Fibroblast of lung (primary cell): ENCODE measurements at regions not wholly inside any gene's neighbourhood (a gene's known extent, or its start where the extent isn't known, plus 50 kb on each side); places are given as distances from the start of the nearest gene placed in this dataset.

Experiments
- DNase-seq, 2 donors: peaks; one replicate each; pipeline versions ENCODE4 v3.0.0 to v3.0.0-alpha.2; 2010; ENCODE audit warnings: low read depth in 2 of 2
- H2AFZ ChIP-seq: 2 replicates; pipeline ENCODE4 v1.5.1; 2012; ENCODE audit warnings: low read length, control low read depth, inconsistent platforms
- H3K27ac ChIP-seq: 2 replicates; pipeline ENCODE4 v1.5.1; 2011; ENCODE audit warnings: low read length, control low read depth; ENCODE audit not compliant: insufficient read depth
- H3K27me3 ChIP-seq: 2 replicates; pipeline ENCODE4 v1.5.1; 2011; ENCODE audit warnings: mild to moderate bottlenecking, low read length; ENCODE audit not compliant: control insufficient read depth, insufficient read depth
- H3K36me3 ChIP-seq: 2 replicates; pipeline ENCODE4 v1.5.1; 2011; ENCODE audit warnings: low read length; ENCODE audit not compliant: control insufficient read depth, insufficient read depth
- H3K4me1 ChIP-seq: 2 replicates; pipeline ENCODE4 v1.5.1; 2011; ENCODE audit warnings: low read length; ENCODE audit not compliant: control insufficient read depth, insufficient read depth; ENCODE audit errors: extremely low read depth
- H3K4me2 ChIP-seq: 2 replicates; pipeline ENCODE4 v1.5.1; 2011; ENCODE audit warnings: low read length, control low read depth; ENCODE audit not compliant: insufficient read depth; ENCODE audit errors: extremely low read depth
- H3K4me3 ChIP-seq, 4 experiments: fragments of 200-600 bp in 1 of 4; sonication (generic) in 1 of 4; replicated peaks in 1 of 4; 2 replicates each; pipeline ENCODE4 v1.5.1; 2011 to 2016; ENCODE audit warnings: low read length in 4 of 4, low read depth in 3 of 4, mild to moderate bottlenecking in 3 of 4, control low read depth in 2 of 4, inconsistent platforms in 1 of 4, mixed read lengths in 1 of 4; ENCODE audit not compliant: insufficient read depth in 1 of 4; ENCODE audit errors: control extremely low read depth in 1 of 4
- H3K79me2 ChIP-seq: 2 replicates; pipeline ENCODE4 v1.5.1; 2012; ENCODE audit warnings: mild to moderate bottlenecking, low read length, inconsistent platforms; ENCODE audit not compliant: control insufficient read depth, insufficient read depth
- H3K9ac ChIP-seq: 2 replicates; pipeline ENCODE4 v1.5.1; 2011; ENCODE audit warnings: mild to moderate bottlenecking, low read length, control low read depth; ENCODE audit not compliant: insufficient read depth
- H3K9me3 ChIP-seq: 2 replicates; pipeline ENCODE4 v1.5.1; 2012; ENCODE audit warnings: low read depth, low read length; ENCODE audit not compliant: control insufficient read depth, insufficient read depth
- H4K20me1 ChIP-seq: 2 replicates; pipeline ENCODE4 v1.5.1; 2011; ENCODE audit warnings: low read length; ENCODE audit not compliant: control insufficient read depth, insufficient read depth; ENCODE audit errors: extremely low read depth
- EZH2 ChIP-seq: IDR thresholded peaks from 2 replicates; pipeline ENCODE4 v1.5.1; 2012; ENCODE audit warnings: low read length, control low read depth, mild to moderate bottlenecking; ENCODE audit errors: missing control alignments
- TF ChIP-seq, protein P1 (sequence below), 2 donors: IDR thresholded peaks in 1 of 2; conservative IDR thresholded peaks in 1 of 2; 1 replicate in 1 of 2; 2 replicates in 1 of 2; pipeline ENCODE4 v1.5.1; 2011 to 2012; ENCODE audit warnings: low read length in 2 of 2, control low read depth in 1 of 2, inconsistent platforms in 1 of 2, low read depth in 1 of 2, mild to moderate bottlenecking in 1 of 2

DNA sequence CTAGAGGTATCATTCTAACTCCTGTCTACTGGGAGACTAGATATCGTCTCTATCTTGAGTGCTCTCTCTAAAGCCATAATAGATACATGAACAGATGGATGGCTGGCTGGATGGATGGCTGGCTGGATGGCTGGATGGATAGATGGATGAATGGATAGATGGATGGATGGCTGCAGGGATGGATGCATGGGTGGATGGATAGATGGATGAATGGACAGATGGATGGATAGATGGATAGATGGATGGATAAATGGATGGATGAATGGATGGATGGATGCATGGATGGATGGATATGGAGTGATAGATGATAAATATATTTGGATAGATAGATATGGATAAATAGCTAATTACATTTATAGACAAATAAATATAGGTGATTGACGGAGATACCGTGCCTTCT is 191.2 kb upstream of the KLF6 start:
- H3K79me2 ChIP-seq = no peaks in the 10 kb centered on the region
- H3K27ac ChIP-seq = no peak overlapping the region
- no peaks in the 10 kb centered on the region for H4K20me1 ChIP-seq
- H3K9me3 ChIP-seq = no peaks in the 10 kb centered on the region
- no peaks in the 10 kb centered on the region for H3K27me3 ChIP-seq
- H3K4me3 ChIP-seq = no peak overlapping the region
- H3K4me1 ChIP-seq = no peaks in the 10 kb centered on the region
- TF ChIP-seq, protein P1, sequence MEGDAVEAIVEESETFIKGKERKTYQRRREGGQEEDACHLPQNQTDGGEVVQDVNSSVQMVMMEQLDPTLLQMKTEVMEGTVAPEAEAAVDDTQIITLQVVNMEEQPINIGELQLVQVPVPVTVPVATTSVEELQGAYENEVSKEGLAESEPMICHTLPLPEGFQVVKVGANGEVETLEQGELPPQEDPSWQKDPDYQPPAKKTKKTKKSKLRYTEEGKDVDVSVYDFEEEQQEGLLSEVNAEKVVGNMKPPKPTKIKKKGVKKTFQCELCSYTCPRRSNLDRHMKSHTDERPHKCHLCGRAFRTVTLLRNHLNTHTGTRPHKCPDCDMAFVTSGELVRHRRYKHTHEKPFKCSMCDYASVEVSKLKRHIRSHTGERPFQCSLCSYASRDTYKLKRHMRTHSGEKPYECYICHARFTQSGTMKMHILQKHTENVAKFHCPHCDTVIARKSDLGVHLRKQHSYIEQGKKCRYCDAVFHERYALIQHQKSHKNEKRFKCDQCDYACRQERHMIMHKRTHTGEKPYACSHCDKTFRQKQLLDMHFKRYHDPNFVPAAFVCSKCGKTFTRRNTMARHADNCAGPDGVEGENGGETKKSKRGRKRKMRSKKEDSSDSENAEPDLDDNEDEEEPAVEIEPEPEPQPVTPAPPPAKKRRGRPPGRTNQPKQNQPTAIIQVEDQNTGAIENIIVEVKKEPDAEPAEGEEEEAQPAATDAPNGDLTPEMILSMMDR (conservative IDR thresholded peaks at IDR 0.05 in 1 of 2, IDR thresholded peaks at IDR 0.05 in 1 of 2; ENCODE audit: low read depth in 1 of 2, low read length in 2 of 2) = no peak
- no peak for TF ChIP-seq EZH2
- no peak for DNase-seq
- no peak overlapping the region for H3K9ac ChIP-seq
- H3K4me2 ChIP-seq = no peak overlapping the region
- H3K36me3 ChIP-seq = no peaks in the 10 kb centered on the region
- no peak overlapping the region for H2AFZ ChIP-seq

DNA sequence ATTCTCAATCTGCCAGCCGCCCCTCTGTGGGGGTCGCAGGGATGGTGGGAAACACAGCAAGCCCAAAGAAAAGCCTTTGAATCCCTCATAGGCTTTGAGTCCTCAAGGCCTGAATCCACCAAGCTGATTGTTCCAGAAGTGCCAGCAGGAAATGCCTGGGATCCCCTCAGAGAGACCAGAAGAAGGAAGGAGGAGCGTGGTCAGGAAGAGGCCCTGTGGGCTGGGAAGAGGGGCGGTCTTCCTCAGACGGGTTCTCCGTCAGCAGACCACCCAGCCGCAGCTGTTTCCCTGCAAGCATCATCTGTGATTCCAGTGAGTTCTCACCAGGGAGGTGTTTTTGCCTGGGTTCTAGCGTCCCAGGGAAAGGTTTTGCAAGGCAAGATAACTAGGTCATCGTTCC is 190.0 kb upstream of the KLF6 start:
- Histone ChIP-seq H4K20me1 (no peaks in the 10 kb centered on the region), H3K9ac (no peak overlapping the region), H3K79me2 (no peaks in the 10 kb centered on the region), H3K4me1 (no peaks in the 10 kb centered on the region), H3K4me3 (no peak overlapping the region), H3K4me2 (no peak overlapping the region), H3K27me3 (no peaks in the 10 kb centered on the region), H2AFZ (no peak overlapping the region), H3K36me3 (no peaks in the 10 kb centered on the region), H3K27ac (no peak overlapping the region), H3K9me3 (no peaks in the 10 kb centered on the region)
- no peak for TF ChIP-seq EZH2
- TF ChIP-seq, protein P1 (conservative IDR thresholded peaks at IDR 0.05 in 1 of 2, IDR thresholded peaks at IDR 0.05 in 1 of 2; ENCODE audit: low read depth in 1 of 2, low read length in 2 of 2) = no peak
- DNase-seq = no peak

- no peaks in the 10 kb centered on the region for H3K9me3 ChIP-seq
- no peak for TF ChIP-seq EZH2
- TF ChIP-seq, protein P1 (conservative IDR thresholded peaks at IDR 0.05 in 1 of 2, IDR thresholded peaks at IDR 0.05 in 1 of 2; ENCODE audit: low read depth in 1 of 2, low read length in 2 of 2) = no peak
- no peaks in the 10 kb centered on the region for H4K20me1 ChIP-seq
- no peak overlapping the region for H3K9ac ChIP-seq
- no peak overlapping the region for H3K4me3 ChIP-seq
- no peak overlapping the region for H3K27ac ChIP-seq
- H3K4me2 ChIP-seq = no peak overlapping the region
- no peak for DNase-seq
- H3K79me2 ChIP-seq = no peaks in the 10 kb centered on the region
- no peak overlapping the region for H2AFZ ChIP-seq
- H3K4me1 ChIP-seq = no peaks in the 10 kb centered on the region
- no peaks in the 10 kb centered on the region for H3K36me3 ChIP-seq
- no peaks in the 10 kb centered on the region for H3K27me3 ChIP-seq
These were observed 187.7 kb upstream of the KLF6 start for GRCh38 chr10:3972460-3973301.
